Activated CD4-positive, alpha-beta T cell treated with anti-CD3 and anti-CD28 coated beads, Interleukin-2, amount 50 U/mL, for 16 hours (primary cell): ENCODE measurements at regions not wholly inside any gene's neighbourhood (a gene's known extent, or its start where the extent isn't known, plus 50 kb on each side); places are given as distances from the start of the nearest gene placed in this dataset.
"Not testable (repeated sequence)": the region's sequence is repeated elsewhere in the genome, so short reads cannot be mapped to it uniquely, and the experiment has no call there.

Experiments used
- DNase-seq: peaks from one replicate; pipeline ENCODE4 v3.0.0-alpha.2; 2020

DNA sequence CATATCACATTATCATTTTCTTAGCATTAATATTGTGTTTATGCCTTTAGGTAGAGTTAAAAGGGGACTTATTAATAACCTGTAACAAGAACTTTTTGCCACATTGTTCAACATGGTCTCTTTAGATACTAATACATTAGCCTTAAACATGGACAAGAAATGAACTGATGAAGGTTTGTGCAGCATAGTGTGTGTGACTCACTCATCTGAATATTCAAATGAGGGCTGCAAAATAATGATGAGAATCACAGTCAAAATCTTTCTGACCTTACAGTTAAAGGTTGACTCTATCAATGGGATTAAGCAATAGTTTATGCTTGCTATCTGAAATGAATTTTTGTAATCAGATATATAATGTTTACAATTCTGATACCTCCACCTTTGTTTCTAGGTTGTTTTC, 1189.3 kb upstream of the CITED2 start:
- DNase-seq = no peak

DNA sequence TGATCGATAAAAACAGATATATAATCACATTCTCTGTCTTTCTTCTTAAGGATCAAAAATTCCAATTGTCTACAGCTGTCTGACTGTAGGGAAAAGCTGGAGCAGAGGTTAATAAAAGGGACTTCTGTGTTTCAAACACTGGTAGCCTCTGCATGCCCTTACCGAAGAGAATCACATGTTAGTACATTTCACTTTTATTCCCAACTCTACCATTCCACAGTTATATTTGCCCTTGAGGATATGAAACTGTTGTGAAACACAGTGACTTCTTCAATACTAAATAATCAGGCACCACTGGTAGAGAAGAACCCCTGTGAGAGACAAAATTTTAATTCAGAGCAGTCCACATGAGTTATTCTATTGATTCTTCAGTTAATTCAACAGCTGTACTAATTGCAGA, 1187.3 kb upstream of the CITED2 start:
- no peak for DNase-seq

DNA sequence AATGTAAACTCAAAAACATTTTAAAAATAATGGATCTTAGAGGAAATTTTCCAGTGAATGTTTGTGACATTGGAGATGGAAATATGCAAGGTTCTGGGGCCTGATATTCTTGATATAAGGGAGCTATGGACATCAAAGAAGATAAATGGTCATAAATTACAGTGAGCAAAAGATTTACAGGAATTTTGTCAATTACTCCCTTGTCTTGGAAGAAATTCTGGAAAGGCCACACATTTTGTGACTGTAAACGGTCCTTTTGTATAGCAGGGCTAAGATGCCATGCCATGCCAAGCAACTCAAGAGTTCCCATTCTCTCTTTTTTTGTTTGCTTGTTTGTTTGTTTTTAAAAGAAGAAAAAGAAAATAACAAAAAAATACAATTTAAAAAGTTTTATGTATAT, 1186.2 kb upstream of the CITED2 start:
- no peak for DNase-seq

DNA sequence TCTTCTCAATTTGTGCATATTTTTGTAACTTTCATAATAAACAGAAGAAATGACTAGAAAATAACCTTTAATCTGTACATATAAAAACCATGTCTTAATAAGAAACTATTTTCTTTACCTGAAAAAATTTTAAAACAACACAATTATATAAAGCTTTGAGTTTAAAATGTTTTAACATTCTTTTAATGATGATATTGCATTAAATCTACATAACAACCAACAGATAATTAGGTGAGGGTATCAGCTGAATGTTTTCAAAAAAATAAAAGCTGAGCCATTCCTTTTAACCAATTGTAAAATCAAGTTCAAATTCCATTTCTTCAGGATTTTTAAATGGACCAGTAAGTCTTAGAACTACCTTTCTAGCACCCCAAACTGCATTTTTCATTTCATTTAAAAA, 1185.0 kb upstream of the CITED2 start:
- no peak for DNase-seq

DNA sequence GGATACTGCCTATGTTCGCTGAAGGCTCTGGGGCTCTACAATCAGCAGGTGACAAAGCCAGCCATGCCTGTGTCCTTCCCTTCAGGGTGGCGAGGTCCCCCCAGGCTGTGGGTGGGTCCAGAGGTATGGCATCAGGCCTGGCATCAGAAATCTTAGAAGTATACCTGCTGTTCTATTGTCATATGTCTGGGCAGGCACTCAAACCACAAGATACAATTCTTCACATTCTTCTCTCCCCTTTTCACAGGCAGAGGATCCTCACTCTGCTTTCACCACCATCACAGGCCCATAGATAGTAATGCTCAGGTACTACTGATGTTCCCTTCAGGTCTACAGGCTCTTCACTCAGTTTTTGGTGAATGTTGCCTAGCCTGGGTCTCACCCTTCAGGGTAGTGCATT, 1180.0 kb upstream of the CITED2 start:
- DNase-seq = no peak

DNA sequence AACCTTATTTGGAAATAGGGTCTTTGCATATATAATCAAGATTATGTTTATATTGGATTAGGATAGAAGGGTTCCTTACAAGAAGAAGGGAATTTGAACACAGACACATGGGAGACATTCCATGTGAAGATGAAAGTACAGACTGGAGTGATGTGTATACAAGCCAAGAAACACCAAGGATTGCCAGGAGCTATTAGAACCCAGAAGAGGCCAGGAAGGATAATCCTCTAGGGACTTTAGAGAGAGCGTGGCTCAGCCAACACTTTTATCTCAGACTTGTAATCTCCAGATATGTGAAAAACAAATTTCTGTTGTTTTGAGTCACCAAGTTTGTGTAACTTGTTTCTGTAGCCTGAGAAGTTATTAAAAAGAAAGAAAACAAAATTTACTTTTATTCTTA, 1173.9 kb upstream of the CITED2 start:
- DNase-seq = no peak

DNA sequence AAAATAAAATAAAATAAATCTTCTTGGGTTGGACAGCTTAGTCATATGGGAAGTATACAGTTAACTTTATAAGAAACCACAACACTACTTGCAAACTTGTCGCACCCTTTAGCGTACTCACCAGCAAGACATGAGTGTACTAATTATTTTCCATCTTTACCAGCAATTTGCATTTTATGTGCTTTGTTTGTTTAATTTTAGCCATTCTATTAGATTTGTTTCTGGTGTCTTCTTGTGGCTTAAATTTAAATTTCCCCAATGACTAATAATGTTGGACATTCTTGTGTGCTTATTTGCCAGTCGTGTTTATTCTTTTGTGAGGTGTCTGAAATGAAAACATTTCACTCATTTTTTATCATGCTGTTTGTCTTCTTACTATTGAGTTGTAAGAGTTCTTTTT, 1172.2 kb upstream of the CITED2 start:
- no peak for DNase-seq

DNA sequence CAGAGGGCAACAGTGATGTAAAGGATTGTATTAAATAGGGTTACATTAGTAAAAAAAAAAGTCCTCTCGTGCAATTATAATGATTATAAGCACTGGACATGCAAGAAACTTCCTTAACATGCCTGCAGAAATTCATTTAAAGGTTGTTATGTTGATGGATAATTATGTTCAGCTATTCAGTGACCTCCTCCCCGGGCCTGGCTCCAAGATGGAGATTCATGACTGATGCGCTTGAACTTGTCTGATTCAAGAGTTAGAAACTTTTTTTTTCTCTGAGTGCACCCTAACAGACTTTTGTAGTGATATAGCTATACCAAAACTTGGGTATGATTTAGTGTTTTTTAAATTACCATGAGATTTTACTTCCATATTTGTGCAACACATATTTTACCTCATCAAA, 1170.0 kb upstream of the CITED2 start:
- DNase-seq = no peak

DNA sequence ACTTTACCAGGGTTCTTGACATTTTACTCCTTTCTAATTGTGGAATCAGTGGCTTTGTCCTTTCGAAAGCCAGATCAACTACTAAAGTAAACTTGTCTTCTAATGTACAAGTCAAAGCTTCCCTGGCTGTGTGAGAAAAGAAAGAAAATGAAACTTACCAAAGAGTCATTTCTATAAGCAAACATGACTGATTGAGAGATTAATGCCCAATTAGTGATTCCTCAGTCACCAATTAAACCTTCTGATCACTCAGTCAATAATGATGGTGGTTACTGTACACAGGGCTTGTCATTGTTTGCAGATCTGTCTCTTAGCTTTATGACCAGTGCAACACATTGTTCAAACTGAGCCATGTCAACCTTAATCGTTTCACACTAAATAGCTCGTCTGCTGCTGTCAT, 1168.4 kb upstream of the CITED2 start:
- DNase-seq = no peak

DNA sequence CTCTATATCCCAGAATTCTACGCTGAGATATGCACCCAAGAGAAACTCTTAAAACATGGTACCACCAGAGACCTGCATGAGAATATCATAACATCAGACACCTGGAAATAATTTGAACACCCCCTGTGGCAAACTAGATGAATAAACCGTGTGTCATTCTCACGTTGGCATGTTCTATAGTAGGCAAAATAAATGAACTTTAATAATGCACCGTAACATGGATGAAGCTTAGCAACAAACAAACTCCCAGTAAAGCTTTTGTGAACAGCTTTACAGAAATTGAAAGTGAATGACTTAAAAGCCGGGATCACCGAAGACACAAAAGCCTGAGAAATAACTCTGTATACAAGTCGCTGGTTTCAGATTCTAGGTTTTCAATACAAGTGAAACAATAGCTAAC, 1166.8 kb upstream of the CITED2 start:
- DNase-seq = no peak

DNA sequence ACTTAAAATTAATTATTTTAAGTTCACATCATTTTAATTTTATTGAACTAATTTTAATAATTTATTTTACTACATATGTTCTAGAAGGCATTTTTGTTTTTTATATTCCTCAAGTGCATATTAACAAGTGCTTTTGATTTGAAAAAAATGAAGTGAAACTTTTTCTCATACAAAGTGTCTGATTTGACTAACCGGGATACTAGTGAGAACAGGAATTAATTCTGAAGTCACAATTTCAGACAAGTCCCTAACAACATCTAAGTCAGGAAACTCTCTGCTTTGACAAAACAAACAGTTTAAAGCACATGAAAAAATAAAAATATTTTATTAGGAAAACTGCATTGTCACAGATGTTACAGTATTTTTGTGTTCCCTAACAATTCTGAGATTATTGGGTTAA, 1166.3 kb upstream of the CITED2 start:
- DNase-seq = no peak

DNA sequence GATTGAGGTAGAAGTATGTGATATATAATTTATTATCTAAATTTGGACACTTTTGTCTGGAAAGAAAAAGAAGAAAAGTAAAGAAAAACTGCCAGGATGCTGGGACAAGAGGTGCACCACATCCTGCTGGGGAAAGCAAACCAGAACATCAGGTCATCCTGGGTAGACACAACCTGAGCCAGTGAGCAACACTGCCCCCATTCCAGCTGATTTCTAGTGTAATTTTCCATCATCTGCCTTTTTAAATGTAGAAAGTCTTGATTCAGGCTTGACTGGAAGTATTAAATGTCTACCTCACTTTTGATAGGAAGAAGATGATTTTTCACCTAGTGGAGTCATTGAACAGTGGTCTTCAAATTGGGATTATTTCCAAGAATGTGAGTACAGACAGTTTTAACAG, 1164.5 kb upstream of the CITED2 start:
- no peak for DNase-seq

DNA sequence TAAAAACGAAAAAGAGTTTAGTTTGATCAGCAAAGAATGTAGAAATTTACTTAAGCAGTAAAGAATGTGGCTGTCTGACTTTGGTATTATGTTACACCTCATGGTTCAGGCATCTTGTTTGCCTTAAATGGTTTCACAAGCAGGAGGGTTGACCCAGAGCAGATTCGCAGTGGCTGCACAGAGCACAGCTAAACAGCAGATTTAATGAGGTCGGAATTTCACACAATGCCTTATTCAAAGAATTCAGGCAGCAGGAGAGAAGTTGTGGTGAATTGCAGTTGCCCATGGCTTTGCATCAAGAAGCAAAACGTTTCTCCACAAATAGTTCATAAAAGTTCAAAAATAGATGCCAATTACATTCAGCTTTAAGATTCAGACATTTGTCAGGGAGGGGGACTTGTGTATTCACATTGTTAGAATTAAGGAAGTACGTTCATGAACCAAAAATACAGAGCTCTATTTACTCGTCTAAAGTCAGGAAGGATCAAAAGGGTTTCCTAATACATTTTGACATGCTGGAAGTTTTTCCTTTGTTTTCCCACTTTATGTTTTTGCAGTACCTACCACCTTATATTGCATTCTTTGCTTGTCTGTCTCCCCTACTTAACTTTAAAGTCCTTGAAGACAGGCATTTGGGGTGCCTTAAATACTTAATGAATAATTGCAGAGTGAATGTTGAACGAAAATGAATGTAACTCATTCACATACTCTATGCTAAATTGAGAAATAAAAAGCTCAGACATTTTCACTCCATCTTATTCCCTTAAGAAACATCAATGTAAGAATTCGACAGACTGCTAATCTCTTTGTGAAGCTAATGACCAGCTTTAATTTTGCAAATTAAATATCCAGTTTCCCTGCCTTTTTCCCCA, 1163.6 kb upstream of the CITED2 start:
- no peak for DNase-seq

DNA sequence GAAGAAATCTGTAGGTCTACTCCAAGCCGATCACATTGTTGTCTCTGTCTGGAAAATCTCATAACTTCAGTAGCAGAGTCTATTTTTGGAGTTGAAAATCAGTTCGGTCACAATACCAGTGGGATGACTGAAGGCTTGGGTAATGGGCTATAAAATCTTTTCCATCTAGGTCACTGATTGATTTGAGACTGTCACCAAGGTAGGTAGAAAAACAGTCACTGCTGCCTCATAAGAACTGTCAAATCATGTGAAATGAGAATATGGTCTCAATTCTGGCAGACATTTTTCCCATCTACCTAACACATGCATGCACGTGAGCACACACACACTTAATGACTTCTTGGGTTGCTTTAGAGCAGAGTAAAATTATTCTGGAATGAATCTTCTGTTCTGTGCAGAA, 1162.8 kb upstream of the CITED2 start:
- no peak for DNase-seq

DNA sequence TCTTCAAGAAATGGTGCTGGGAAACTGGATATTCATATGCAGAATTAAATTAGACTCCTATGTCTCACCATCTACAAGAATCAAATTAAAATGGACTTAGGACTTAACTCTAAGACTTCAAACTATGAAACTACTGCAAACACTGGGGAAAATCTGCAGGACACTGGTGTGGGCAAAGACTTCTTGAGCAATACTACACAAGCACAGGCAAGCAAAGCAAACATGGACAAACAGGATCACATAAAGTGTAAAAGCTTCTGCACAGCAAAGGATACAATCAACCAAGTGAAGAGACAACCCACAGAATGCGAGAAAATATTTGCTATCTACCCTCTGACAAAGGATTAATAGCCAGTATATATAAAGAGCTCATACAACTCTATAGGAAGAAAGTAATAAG, 1161.1 kb upstream of the CITED2 start:
- DNase-seq = no peak

DNA sequence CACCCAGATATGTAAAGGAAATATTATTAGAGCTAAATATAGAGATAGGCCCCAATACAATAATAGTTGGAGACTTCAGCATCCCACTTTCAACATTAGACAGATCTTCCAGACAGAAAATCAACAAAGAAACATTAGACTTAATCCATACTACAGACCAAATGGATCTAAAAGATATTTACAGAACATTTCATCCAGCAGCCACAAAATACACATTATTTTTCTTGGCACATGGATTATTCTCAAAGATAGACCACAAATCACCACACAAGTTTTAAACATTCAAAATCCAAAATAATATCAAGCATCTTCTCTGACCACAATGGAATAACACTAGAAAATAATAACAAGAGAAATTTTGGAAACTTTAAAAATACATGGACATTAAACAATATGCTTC, 1159.1 kb upstream of the CITED2 start:
- DNase-seq = no peak

DNA sequence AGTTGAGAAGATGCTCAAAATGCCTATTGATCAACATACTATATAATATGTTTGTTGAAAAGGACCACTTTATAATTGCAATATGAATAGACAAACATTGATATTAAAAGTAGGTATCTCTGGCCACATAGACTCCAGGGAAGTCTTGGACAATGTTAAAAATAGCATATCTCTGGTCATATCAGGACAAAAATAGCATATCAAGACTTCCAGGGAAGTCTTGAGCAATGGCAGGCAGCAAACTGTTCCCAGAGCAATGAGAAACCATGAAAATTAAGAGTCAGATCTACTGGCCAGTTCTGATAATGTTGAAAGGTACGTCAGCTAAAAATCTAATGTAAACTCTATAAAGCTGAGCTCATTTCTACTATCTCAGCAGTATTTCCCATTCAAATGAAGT, 1130.3 kb upstream of the CITED2 start:
- no peak for DNase-seq

DNA sequence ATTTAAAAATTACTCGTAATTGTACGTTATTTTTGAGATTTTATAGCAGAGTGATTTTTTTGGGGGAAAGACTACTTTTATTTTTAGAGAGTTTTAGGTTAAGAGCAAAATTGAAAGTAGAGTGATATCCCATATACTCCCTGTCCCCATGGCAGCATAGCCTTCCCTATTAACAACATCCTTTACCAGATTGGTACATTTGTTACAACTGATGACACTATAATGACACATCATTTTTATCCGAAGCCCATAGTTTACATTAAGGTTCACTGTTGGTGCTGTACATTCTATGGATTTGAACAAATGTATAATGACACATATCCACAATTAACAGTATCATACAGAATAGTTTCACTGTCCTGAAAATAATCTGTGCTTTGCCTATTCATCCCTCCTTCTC, 1126.4 kb upstream of the CITED2 start:
- DNase-seq = no peak

DNA sequence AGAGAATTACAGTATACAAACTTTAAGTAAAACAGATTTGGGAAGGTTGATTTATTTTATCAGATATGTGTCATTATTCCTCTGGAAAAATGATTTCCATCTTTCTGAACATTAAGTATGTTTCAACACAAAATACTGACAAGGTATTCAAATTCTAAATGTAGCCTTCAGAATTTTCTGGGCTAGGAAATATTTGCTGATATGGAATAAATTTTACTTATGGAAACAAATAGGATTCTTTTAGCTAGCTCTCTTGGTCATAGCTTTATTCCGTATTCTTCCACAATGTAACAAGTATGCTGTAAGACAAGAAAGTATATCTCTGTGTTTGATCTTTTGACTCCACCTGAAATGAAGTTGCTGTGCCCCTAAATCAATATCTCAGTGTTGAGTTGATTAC, 1125.2 kb upstream of the CITED2 start:
- no peak for DNase-seq

DNA sequence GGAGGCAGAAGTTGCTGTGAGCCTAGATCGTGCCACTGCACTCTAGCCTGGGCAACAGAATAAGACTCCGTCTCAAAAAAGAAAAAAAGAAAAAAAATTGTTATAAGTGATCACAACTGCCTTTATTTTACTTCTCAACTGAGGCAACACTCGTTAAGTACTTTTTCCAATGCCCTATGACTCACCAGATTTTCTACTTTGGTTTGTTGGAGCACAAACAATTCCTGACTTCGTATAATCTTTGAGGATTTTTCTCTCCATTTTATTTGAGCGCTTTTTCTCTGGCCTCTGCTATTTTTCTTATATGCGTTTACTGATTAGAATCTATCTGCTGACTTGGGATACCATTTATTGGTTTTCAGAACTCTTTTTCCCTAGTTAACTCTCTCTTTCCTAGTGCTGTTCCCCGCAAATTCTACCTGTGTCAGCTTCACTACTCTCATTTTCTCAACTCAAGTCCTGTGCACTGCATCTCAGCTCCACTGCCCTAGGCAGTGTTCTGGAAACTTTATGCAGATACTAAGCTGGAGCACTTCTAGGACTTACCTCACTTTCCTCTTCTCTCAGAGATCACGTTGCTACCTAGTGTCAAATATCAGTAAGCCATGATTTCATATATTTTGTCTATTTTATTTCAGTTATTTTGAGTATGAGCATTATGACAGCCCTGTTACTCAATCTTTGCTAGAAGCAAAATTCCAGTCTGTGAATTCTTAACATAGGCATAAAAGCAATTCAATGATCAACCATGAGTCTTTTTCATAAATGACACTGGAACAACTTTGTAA, 1120.1 kb upstream of the CITED2 start:
- DNase-seq = no peak

DNA sequence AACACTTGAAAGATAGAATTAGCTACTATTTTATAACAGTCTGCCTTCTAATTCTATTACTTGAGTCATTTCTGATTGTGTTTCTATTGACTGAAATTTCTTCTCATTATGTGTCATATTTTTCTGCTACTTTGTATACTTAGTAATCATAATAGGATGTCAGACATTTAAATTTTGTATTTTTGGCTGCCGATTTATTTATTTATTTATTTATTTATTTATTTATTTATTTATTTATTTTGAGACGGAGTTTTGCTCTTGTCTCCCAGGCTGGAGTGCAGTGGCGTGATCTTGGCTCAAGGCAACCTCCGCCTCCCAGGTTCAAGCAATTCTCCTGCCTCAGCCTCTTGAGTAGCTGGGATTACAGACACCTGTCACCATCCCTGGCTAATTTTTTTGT, 1119.0 kb upstream of the CITED2 start:
- DNase-seq = not testable (repeated sequence)

DNA sequence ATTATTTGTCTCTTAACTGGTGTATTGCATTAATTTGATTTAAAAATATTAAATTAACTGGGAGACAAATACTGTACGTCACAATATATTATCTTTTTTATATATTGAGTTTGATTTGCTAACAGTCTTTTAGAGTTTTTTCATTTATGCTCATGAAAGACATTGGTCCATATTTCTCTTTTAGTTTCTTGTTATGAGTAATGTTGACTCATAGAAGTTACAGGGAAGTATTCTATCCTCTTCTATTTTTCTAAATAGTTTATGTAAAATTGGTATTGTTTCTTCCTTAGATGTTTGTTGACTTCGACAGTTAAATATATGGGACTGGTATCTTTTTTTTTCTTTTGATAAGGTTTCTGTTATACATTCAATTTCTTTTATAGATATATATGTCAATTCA, 1115.6 kb upstream of the CITED2 start:
- DNase-seq = no peak

DNA sequence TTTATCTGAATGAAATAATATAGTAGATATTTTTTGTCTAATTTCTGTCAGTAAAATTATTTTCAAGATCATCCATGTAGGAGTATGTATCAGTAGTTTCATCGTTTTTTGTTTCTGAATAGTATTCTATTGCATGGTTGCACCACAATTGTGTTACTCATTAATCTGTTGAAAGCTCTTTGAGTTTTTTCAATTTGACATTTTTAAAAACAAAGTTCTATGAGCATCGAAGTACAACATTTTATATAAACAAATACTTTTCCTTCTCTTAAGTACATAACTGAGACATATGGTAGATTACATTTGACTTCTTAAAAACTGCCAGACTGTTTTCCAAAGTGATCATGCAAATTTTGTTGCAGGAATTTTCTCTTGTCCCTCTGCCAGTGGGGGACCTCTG, 1113.1 kb upstream of the CITED2 start:
- no peak for DNase-seq
